Fibroblast of lung (primary cell): ENCODE measurements at regions not wholly inside any gene's neighbourhood (a gene's known extent, or its start where the extent isn't known, plus 50 kb on each side); places are given as distances from the start of the nearest gene placed in this dataset.

Source experiments
- DNase-seq, 2 donors: peaks; one replicate each; pipeline versions ENCODE4 v3.0.0 to v3.0.0-alpha.2; 2010; ENCODE audit warnings: low read depth in 2 of 2
- H2AFZ ChIP-seq: 2 replicates; pipeline ENCODE4 v1.5.1; 2012; ENCODE audit warnings: low read length, control low read depth, inconsistent platforms
- H3K27ac ChIP-seq: 2 replicates; pipeline ENCODE4 v1.5.1; 2011; ENCODE audit warnings: low read length, control low read depth; ENCODE audit not compliant: insufficient read depth
- H3K27me3 ChIP-seq: 2 replicates; pipeline ENCODE4 v1.5.1; 2011; ENCODE audit warnings: mild to moderate bottlenecking, low read length; ENCODE audit not compliant: control insufficient read depth, insufficient read depth
- H3K36me3 ChIP-seq: 2 replicates; pipeline ENCODE4 v1.5.1; 2011; ENCODE audit warnings: low read length; ENCODE audit not compliant: control insufficient read depth, insufficient read depth
- H3K4me1 ChIP-seq: 2 replicates; pipeline ENCODE4 v1.5.1; 2011; ENCODE audit warnings: low read length; ENCODE audit not compliant: control insufficient read depth, insufficient read depth; ENCODE audit errors: extremely low read depth
- H3K4me2 ChIP-seq: 2 replicates; pipeline ENCODE4 v1.5.1; 2011; ENCODE audit warnings: low read length, control low read depth; ENCODE audit not compliant: insufficient read depth; ENCODE audit errors: extremely low read depth
- H3K4me3 ChIP-seq, 4 experiments: fragments of 200-600 bp in 1 of 4; sonication (generic) in 1 of 4; replicated peaks in 1 of 4; 2 replicates each; pipeline ENCODE4 v1.5.1; 2011 to 2016; ENCODE audit warnings: low read length in 4 of 4, low read depth in 3 of 4, mild to moderate bottlenecking in 3 of 4, control low read depth in 2 of 4, inconsistent platforms in 1 of 4, mixed read lengths in 1 of 4; ENCODE audit not compliant: insufficient read depth in 1 of 4; ENCODE audit errors: control extremely low read depth in 1 of 4
- H3K79me2 ChIP-seq: 2 replicates; pipeline ENCODE4 v1.5.1; 2012; ENCODE audit warnings: mild to moderate bottlenecking, low read length, inconsistent platforms; ENCODE audit not compliant: control insufficient read depth, insufficient read depth
- H3K9ac ChIP-seq: 2 replicates; pipeline ENCODE4 v1.5.1; 2011; ENCODE audit warnings: mild to moderate bottlenecking, low read length, control low read depth; ENCODE audit not compliant: insufficient read depth
- H3K9me3 ChIP-seq: 2 replicates; pipeline ENCODE4 v1.5.1; 2012; ENCODE audit warnings: low read depth, low read length; ENCODE audit not compliant: control insufficient read depth, insufficient read depth
- H4K20me1 ChIP-seq: 2 replicates; pipeline ENCODE4 v1.5.1; 2011; ENCODE audit warnings: low read length; ENCODE audit not compliant: control insufficient read depth, insufficient read depth; ENCODE audit errors: extremely low read depth
- EZH2 ChIP-seq: IDR thresholded peaks from 2 replicates; pipeline ENCODE4 v1.5.1; 2012; ENCODE audit warnings: low read length, control low read depth, mild to moderate bottlenecking; ENCODE audit errors: missing control alignments
- TF ChIP-seq, protein P1 (sequence below), 2 donors: IDR thresholded peaks in 1 of 2; conservative IDR thresholded peaks in 1 of 2; 1 replicate in 1 of 2; 2 replicates in 1 of 2; pipeline ENCODE4 v1.5.1; 2011 to 2012; ENCODE audit warnings: low read length in 2 of 2, control low read depth in 1 of 2, inconsistent platforms in 1 of 2, low read depth in 1 of 2, mild to moderate bottlenecking in 1 of 2

- no peak for DNase-seq
- H3K4me1 ChIP-seq: no peaks in the 10 kb centered on the region
- H3K9ac ChIP-seq: no peak overlapping the region
- H3K4me2 ChIP-seq: no peak overlapping the region
- no peak overlapping the region for H3K27ac ChIP-seq
- TF ChIP-seq, protein P1, sequence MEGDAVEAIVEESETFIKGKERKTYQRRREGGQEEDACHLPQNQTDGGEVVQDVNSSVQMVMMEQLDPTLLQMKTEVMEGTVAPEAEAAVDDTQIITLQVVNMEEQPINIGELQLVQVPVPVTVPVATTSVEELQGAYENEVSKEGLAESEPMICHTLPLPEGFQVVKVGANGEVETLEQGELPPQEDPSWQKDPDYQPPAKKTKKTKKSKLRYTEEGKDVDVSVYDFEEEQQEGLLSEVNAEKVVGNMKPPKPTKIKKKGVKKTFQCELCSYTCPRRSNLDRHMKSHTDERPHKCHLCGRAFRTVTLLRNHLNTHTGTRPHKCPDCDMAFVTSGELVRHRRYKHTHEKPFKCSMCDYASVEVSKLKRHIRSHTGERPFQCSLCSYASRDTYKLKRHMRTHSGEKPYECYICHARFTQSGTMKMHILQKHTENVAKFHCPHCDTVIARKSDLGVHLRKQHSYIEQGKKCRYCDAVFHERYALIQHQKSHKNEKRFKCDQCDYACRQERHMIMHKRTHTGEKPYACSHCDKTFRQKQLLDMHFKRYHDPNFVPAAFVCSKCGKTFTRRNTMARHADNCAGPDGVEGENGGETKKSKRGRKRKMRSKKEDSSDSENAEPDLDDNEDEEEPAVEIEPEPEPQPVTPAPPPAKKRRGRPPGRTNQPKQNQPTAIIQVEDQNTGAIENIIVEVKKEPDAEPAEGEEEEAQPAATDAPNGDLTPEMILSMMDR (conservative IDR thresholded peaks at IDR 0.05 in 1 of 2, IDR thresholded peaks at IDR 0.05 in 1 of 2; ENCODE audit: low read depth in 1 of 2, low read length in 2 of 2): no peak
- TF ChIP-seq EZH2: no peak
- no peaks in the 10 kb centered on the region for H3K27me3 ChIP-seq
- H3K36me3 ChIP-seq: no peaks in the 10 kb centered on the region
- H4K20me1 ChIP-seq: no peaks in the 10 kb centered on the region
- no peaks in the 10 kb centered on the region for H3K9me3 ChIP-seq
- no peak overlapping the region for H3K4me3 ChIP-seq
- H2AFZ ChIP-seq: no peak overlapping the region
- no peaks in the 10 kb centered on the region for H3K79me2 ChIP-seq
Observed at GRCh38 chr11:119983816-119984215, 154.1 kb downstream of the TRIM29 start.

DNA sequence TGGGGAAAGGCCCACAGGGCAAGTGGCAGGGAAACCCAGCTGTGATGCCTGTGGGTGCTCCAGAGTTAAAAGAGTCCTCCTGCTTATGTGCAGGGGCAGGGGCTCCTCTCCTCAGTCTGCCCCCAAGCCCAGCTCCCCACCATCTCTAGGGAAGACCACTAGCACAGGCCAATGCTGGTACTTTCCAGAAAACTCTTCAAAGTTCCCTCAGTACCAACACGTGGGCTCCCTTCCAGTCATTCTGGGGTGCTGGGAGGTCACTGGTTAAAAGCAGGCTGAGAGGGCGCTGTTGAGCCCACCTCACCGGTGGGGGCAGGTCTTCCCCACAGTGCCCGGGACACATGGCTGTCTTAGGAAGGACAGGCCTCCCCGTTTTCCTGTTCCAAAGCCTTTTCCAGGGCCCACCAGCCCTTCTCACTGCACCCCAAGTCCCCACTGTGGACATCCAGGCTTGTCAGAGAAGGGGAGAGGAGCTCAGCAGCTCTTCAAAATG is 154.6 kb downstream of the TRIM29 start:
- no peaks in the 10 kb centered on the region for H3K79me2 ChIP-seq
- TF ChIP-seq, protein P1 (conservative IDR thresholded peaks at IDR 0.05 in 1 of 2, IDR thresholded peaks at IDR 0.05 in 1 of 2; ENCODE audit: low read depth in 1 of 2, low read length in 2 of 2): no peak
- TF ChIP-seq EZH2: no peak
- H3K4me3 ChIP-seq: no peak overlapping the region
- no peaks in the 10 kb centered on the region for H3K36me3 ChIP-seq
- H3K27me3 ChIP-seq: no peaks in the 10 kb centered on the region
- no peak overlapping the region for H3K27ac ChIP-seq
- no peak overlapping the region for H3K4me2 ChIP-seq
- DNase-seq: no peak
- H3K4me1 ChIP-seq: no peaks in the 10 kb centered on the region
- H4K20me1 ChIP-seq: no peaks in the 10 kb centered on the region
- no peak overlapping the region for H3K9ac ChIP-seq
- H3K9me3 ChIP-seq: no peaks in the 10 kb centered on the region
- H2AFZ ChIP-seq: no peak overlapping the region

- Histone ChIP-seq H3K4me2 (no peak overlapping the region), H2AFZ (no peak overlapping the region), H3K27ac (no peak overlapping the region), H3K4me1 (no peaks in the 10 kb centered on the region), H3K9me3 (no peaks in the 10 kb centered on the region), H4K20me1 (no peaks in the 10 kb centered on the region), H3K79me2 (no peaks in the 10 kb centered on the region), H3K9ac (no peak overlapping the region), H3K4me3 (no peak overlapping the region), H3K27me3 (no peaks in the 10 kb centered on the region), H3K36me3 (no peaks in the 10 kb centered on the region)
- TF ChIP-seq, protein P1 (conservative IDR thresholded peaks at IDR 0.05 in 1 of 2, IDR thresholded peaks at IDR 0.05 in 1 of 2; ENCODE audit: low read depth in 1 of 2, low read length in 2 of 2): no peak
- no peak for TF ChIP-seq EZH2
- peak; percentile 4 to 13 for DNase-seq
Observed at GRCh38 chr11:119982517-119983239, 155.2 kb downstream of the TRIM29 start.
